ENCODE measurements at regions not wholly inside any gene's neighbourhood (a gene's known extent, or its start where the extent isn't known, plus 50 kb on each side); places are given as distances from the start of the nearest gene placed in this dataset.
"Not testable (repeated sequence)": the region's sequence is repeated elsewhere in the genome, so short reads cannot be mapped to it uniquely, and the experiment has no call there.

DNA sequence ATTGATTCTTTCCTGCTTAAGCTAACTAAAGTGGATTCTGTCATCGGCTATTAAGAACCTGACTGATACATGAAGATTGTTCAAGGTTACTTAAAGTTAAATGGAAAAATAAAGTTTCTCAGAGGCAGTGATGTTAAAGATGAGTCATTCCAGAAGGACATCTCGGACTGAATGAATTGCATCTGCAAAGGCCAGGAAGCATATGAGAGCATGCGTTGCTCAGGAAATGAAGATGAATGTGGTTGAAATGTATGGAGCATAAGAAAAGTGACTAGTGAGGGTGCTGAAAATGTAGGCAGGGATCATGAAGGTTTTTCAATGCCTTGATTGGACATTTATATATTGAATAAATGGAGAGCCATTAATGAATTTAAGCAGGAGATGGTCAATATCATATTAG lies 133.9 kb upstream of the GHITM start:
- no peak for DNase-seq

DNA sequence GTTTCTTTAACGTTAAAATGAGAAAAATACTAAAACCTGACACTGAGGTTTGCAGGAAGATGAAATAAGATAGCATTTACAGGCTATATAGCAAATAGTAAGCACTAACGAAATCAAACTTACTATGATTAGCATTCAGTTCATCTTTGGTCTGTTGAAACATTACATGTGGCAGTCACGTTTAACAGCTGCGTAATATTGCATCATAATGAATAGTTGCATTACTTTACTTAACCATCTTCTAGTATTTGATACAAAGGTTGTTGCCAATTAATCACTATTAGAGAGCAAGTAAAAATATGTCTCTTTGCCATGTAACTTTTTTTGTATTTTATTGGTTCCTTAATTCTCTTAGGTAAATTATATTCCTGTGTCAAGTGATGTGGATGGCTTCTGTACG lies 131.8 kb upstream of the GHITM start:
- no peak for DNase-seq

DNA sequence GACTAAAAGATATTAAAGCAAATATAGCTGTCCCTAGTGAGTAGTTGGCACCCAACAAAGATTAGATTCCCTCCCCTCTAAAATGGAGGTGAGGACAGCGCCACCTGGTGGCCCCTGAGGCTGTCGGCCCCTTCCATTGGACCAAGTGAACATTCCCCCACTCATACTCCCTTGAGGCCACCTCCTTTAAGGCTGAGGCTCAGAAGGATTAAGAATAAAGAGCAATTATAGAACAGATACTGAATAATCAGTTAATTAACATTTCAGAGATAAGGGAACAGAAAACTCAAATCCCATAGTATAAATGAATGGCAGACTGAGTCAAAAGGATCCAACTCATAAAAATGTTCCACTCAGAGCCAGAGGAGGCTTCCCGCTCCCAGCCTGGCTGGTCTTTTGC lies 130.4 kb upstream of the GHITM start:
- peak; percentile 15 for DNase-seq

DNA sequence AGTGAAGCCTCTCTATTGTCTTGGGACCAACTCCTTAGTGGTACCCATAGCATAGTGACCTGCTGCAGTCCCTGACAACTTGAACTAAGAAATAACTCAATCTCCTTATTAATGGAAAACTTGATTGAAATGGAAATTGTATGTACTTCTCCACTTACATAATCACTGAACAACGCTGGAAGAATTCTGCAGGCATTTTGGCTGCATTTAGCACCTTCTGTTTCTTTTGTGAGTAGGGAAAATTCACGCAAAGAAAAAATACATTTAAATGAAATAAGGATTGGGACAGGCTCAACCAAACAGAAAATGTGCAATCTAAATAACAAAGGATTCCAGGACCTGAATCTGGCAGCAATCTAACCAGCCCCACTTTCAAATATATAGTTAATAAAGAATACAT lies 126.9 kb upstream of the GHITM start:
- DNase-seq = no peak

DNA sequence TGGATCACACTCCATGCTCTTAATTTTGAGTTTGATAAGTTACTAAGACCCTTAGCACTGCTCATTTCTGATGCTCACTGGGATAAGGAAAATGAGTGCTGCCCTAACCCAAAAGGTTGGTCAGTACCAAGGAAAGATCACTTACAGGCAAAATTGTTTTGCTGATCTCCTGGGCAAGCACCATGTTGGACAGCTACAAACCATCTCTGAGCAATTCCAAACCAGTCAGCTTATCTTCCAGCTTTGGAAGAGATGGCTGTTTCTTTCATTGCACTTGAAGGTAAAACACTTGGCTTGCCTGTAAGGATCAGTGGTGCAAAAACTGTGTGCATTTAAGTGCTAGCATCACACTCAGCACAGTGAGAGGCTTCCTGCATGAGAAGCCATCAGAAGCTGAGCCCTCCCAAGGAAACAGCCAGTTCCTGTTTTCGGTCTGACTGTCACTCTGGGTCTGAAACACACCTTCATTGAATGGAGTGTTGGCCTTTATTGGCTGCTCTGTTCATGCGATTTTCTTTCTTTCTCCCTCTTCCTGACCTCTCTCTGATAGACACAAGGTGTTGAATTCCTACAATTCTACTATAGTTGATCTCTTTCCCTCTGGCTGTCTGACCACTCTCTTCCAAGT lies 126.4 kb upstream of the GHITM start:
- DNase-seq = no peak

DNA sequence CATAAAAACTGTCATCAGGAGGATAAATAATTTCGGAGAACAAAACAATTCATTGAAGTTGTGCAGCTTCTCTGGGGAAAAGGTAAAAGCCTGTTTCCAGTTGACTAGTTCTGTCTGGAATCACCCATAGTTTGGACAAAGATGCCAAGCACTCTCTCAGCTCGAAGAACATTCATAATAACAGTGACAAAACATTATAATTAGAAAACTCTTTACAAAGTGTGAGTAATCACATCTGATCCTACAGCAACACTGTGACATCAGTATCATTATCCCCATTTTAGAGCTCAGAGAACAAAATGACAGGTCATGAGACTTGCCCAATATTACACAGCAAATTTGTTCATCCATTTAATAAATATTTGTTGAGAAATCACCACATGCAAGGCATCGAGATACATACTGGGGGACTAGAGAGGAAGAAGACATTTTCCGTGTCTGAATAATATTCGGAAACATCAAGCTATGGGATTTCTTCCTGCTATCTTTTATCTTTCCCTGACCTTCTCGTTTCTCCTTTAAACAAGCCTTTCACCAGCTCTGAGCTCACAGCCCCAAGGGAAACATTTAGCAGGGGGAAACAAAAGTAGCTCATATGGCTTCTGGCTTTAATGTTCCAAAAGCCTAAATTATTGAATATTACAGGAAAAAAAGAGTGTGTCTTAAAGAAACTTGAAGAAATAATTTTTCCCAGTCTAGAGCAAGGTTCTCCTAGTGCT lies 123.3 kb upstream of the GHITM start:
- DNase-seq = no peak

DNA sequence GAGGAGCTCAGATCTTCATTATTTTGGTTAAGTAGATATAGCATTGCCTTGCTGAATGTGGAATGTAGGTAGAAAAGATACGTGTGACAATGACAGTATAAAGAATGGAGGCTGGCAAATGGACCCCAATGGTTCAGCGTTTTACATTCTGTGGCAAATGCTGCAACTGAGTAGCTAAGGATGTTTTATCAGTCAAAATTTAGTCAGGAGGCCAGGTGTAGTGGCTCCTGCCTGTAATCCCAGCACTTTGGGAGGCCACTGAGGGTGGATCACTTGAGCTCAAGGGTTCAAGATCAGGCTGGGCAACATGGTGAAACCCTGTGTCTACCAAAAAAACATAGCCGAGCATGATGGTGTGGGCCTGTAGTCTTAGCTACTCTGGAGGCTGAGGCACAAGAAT lies 120.5 kb upstream of the GHITM start:
- no peak for DNase-seq

DNA sequence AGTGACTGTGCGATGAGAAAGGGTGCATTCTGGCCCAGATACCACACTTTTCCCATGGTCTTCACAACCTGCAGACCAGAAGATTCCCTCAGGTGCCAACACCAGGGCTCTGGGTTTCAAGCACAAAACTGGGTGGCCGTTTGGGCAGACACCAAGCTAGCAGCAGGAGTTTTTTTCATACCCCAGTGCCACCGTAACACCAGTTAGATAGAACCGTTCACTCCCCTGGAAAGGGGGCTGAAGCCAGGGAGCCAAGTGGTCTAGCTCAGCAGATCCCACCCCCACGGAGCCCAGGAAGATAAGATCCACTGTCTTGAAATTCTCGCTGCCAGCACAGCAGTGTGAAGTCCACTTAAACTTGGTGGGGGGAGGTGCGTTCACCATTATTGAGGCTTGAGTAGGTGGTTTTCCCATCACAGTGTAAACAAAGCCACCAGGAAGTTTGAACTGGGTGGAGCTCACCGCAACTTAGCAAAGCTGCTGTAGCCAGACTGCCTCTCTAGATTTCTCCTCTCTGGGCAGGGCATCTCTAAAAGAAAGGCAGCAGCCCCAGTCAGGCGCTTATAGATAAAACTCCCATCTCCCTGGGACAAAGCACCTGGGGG lies 119.4 kb upstream of the GHITM start:
- not testable (repeated sequence) for DNase-seq

DNA sequence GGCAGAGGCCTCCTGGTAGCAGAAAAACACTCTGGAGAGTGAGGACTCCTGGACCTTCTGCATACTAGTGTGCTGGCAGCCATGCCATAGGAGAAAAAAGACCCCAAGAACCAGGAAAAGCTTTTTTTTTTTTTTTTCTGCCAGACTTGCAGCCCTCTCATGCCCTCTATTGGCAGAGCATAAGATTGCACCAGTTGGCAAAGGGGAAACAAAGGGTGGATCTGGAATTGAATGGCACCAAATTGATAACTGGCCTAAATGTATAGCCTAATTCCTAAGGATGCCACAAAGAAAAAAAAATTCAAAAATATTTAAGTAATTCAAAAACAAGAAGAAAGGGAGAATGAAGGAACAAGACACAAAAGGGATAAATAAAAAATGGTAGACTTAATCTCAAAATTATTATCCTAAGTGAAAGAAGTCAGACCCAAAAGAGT lies 112.5 kb upstream of the GHITM start:
- DNase-seq = no peak

DNA sequence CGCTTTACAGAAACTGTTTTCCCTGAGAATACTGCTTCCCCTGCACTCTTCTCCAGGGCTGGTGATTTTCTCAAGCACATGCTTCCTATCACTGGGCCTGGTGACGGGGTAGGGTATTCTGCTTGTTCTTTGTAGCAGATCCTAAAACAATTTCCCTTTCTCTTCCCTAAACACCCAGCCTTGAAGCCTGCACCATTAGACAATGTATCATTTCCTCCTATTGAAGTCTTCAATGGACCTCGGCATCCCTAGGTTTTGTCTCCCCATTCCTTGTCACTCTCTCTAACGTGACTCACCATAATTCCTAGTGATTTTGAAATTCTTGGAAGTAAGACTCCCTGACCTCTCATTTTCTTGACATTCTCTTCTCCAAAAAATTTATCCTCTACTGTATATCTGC lies 109.5 kb upstream of the GHITM start:
- DNase-seq = no peak

DNA sequence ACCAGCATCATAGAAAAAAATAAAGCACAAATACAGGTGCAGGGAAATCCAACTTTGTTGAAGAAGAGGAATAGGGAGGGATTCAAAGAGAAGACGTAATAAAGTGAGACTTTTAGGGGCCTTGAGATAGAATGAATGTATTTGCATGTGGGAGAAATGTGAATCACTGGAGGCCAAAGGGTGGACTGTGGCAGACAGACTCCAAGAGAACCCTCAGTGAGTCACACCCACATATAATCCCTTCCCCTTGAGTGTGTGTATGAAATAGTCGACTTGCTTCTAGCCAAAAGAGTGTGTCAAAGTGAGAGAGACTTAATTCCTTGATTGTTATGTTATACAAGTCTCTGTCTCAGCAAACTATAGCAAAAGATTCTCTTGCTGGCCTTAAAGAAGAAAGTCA lies 101.3 kb upstream of the GHITM start:
- no peak for DNase-seq

DNA sequence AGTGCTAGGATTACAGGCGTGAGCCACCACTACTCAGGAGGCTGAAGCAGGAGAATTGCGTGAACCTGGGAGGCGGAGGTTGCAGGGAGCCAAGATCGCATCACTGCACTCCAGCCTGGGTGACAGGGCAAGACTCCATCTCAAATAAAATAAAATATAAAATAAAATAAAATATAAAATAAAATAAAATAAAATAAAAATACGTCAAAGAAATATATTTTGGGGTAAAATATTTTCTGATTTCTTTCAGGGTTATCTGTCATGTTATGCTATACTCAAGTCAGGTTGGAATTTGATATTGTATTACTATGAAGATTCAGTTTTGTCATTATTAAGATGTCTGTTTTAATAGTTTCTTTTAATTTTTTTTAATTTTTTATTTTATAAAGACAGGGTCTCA lies 99.4 kb upstream of the GHITM start:
- DNase-seq = no peak

DNA sequence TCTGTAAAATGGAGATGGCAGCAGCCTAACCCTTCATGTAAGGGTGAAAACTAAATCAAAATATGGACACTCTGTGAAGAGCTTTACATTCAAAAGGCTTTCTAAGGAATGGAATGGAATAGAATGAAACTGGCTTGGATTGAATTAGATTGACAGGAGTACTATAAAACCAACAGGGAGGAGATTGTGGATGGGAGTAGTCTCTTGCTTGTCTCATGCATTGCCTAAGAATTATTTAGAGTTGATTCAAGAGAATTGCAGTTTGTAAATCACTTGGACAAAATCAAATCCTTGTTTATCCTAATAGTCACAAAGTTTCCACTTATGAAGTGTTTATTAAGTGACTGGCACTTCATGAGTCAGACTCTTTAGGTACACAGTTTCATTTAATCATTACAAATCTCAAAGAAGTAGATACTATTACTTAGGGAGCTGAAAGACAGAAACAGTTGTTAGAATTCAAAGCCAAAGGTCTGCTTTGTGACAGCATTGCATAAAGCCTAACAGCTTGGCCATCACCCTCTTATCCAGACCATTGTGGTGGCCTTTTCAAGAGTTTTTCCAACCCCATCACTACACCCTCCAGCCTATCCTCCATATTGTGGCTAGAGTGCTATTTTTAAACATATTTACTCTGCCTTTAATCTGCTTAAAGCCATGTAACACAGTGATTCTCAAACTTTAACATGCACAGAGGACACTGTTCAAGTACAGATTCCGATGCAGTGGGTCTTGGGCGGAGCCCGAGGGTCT lies 91.9 kb upstream of the GHITM start:
- DNase-seq = no peak

DNA sequence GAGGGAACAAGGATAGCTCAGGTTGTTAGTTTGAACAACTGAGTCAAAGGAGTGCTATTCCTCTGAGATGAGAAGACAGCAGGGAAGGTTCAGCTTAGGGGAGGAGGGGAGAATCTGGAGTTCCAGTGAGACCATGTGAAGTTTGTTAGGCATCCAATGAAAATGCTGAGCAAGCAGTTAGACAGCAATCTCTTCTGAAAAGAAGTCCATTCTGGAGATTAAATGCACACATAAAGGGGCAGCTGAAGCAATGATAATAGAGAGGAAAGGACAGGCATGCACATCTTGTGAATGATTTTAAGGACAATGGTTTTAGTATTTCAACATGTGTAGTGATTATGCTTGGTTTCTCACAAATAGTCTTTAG lies 89.7 kb upstream of the GHITM start:
- no peak for DNase-seq

DNA sequence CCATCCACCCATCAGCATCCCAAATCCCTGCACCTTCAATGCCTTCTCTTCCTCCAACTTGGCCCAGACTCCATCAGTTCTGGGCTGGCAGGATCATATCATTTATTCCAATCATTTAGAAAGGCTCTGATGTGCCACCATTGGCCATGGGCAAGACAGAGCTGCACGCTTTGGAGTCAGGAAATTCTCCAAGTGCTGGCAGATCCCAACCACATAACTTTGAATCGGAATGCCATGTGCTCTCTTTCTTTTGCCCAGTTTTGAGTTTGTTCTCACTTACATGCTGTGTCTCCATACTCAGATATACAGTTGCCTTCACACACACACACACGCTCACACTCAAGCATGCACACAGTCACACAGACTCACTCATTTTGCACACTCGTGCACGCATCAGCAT lies 85.7 kb upstream of the GHITM start:
- DNase-seq = no peak

DNA sequence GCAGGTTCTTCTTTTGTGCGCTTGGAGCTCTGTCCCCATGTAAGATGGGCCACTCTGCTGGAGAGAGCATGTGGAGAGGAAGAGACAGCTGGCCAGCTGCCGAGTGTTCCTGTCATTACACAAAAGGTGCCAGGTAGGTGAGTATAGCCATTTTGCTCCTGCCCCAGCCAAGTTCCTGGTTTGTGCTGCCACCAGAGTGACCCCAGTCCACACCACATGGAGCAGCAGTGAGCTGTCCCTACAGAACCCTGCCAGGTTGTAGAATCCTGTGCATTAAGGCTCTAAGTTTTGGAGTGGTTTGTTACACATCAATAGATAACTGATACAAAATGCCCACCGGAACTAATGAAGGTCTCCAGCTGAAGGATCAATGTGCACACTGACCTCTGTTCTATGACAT lies 84.6 kb upstream of the GHITM start:
- DNase-seq = no peak

DNA sequence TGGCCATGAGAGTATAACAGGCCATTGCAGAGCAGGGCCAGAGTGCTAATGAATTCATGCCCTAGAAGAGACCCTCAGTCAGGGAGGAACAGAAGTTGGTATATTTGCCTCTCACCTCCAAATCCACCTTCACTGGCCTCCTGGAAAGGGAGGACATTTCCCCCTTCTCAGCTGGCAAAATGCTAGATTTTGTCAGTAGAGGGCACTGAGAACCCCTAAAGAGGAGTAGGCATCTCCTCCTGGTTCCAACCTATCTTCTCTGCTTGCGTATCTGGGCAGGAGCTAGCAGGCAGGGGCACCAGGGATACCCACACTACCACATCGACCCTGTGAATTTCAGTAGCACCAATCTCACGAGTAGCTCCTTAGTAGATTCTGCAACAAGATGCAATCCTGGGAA lies 79.8 kb upstream of the GHITM start:
- no peak for DNase-seq

DNA sequence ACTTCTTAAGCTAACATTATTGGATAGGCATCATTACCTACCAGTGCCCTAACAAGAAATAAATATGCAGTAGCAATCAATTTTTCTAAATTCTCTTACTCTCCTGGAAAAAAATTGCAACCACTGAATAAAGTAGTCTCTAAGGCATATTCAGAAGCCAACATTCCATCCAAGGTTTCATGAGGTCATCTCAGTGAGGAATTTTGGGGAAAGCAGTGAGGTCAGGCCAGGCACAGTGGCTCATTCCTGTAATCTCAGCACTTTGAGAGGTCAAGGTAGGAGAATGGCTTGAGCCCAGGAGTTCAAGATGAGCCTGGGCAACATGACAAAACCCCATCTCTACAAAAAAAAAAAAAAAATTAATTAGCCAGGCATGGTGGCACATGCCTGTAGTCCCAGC lies 75.9 kb upstream of the GHITM start:
- no peak for DNase-seq

DNA sequence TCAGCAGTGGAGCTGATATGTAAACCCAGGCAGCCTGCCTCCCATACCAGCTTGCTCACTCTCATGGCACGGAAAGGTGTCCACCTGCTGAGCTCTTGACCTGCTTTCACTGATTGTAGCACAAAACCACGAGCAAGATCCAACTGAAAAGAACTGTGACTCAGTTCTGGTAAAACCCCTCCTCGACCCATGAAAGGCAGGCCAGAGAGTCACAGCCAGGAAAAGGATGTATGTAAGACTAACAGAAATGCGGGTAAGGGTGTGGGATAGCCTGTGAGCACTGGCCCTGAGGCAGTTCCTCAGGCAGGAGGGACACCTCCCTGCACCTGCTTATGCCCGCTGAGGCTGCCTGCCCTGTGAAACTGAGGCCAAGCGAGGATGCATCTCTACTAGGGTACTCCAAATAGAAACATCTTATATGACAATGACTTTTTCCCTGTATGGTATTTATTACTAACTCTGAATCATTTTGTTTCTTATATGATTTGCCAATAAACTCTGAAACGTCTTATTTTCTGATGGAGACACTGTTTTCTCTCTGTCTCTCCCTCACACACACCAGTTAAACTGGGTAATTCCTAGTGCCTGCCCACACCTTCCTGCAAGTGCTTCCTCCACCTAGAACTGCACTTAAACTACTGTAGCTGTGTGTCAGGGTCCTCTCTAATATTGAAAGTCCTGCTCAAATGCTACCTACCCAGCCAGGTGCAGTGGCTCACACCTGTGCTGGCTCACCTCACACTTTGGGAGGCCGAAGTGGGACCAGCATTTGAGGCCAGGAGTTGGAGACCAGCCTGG lies 73.3 kb upstream of the GHITM start:
- DNase-seq = no peak

DNA sequence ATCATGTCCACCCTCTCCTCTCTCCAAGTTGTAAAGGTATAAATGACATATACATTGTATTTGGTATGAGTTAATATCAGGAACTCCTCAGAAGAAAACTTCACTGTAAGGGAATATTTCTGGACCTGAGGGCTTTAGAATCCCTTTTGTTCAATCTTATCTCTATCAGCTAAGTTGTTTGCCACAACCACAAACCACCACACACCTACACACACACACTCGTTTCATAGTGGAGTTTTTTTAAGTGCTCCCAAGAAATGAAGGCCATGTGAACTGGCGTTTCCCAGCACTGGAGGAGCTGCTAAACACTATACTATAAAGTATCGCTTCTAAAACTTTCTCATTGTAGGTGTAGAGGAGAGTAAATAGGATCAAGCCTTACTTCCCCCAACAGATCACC lies 64.8 kb upstream of the GHITM start:
- DNase-seq = no peak

DNA sequence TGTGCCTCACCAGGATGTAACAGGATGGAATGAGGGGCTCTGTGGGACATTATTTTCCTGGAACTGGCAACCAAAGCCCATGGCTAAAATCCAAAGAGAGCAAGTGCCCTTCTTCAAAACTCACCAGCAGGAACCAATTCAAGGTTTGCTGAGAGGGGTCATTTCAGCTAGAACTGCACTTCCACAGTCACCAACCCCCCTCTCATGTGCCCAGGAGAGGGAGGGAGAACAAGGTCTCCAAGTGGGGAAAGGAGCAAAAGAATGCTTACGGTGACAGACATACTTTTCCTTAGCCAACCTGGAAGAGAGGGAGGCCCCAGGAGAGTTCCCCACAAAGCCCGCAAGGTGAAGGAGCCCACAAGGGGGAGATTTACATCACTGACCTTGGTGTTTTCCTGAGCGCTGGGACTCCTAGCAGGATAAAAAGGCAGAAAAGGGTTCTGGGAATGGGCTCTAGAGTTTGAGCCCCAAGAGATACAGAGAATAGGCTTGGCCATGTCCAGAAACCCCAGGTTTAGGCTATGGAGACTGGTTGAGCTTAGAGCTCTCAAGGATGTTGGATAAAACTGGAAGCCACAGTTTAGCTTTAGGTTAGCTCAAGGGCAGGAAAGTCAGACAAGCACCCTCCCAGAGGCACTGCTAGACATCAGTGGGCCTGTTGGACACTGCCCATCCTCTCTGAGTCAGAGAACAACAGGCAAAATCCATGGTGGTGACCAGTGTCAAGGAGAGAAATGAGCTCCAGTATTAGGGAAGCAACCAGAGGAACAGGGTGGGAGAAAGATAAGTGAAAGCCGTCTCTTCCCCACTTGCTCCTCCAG lies 63.9 kb upstream of the GHITM start:
- DNase-seq = no peak

DNA sequence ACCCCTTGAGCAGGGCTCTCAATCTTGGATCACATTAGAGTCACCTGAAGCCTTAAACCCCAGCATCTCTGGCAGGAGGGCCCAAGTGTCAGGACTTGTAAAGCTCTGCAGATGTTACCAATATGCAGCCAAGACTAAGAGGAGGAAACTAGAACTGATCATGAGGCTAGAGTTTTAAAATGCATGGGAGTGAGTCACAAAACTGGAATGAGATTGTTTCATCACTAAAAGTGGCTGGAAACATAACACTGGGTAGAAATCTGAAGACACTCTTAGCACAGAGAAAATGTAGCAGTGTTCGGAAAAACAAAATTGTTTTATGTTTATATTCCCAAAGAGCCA lies 63.3 kb upstream of the GHITM start:
- peak; percentile 63 for DNase-seq

Measured in kidney glomerular epithelial cell (primary cell).